ENCODE measurements at regions not wholly inside any gene's neighbourhood (a gene's known extent, or its start where the extent isn't known, plus 50 kb on each side); places are given as distances from the start of the nearest gene placed in this dataset.

DNA sequence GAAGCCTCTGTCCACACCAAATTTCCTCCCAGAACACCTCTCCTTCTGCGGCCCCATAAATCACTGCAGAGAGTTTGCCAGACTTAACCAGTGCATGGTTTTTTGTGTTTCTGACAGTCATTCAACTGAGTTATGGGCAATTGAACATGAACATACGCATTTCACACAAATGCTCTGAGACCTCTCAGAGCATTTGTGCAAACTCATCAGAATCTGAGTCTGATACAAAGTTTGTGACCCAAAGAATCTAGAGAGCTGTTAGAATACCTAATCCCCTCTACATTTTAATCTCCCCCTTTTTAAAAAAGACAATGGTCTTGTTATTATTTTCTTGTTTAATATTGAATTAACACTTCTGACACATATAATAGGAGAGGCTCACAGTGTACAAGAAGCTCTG, 416.9 kb upstream of the SMARCA2 start:
- Histone ChIP-seq H3K4me1 (ENCODE audit: control insufficient read depth, extremely low read depth, insufficient read depth, low read length) (no peaks in the 10 kb centered on the region), H3K27me3 (ENCODE audit: control insufficient read depth, extremely low read depth, insufficient read depth, low read length) (no peaks in the 10 kb centered on the region), H3K79me2 (ENCODE audit: control insufficient read depth, insufficient read depth, low read length) (no peaks in the 10 kb centered on the region), H3K4me2 (ENCODE audit: control insufficient read depth, extremely low read depth, insufficient read depth, low read depth, low read length) (no peak overlapping the region), H3K4me3 (ENCODE audit: control insufficient read depth in 2 of 3, extremely low read depth in 1 of 3, insufficient read depth in 2 of 3, low read depth in 1 of 3, low read length in 3 of 3) (no peak overlapping the region), H3K9me1 (ENCODE audit: control insufficient read depth, extremely low read depth, insufficient read depth, low read length) (no peaks in the 10 kb centered on the region), H3K27ac (ENCODE audit: control insufficient read depth, insufficient read depth, low read length) (no peak overlapping the region), H3K9me3 (ENCODE audit: control insufficient read depth, low read depth, low read length) (no peaks in the 10 kb centered on the region), H4K20me1 (ENCODE audit: control insufficient read depth, extremely low read depth, insufficient read depth, low read length) (no peaks in the 10 kb centered on the region), H3K36me3 (ENCODE audit: control insufficient read depth in 2 of 2, extremely low read depth in 1 of 2, insufficient read depth in 2 of 2, low read length in 2 of 2) (no peaks in the 10 kb centered on the region), H3K9ac (ENCODE audit: control insufficient read depth, extremely low read depth, insufficient read depth, low read length) (no peak overlapping the region), H2AFZ (ENCODE audit: control insufficient read depth, low read length) (no peak overlapping the region)
- no peak for DNase-seq (ENCODE audit: low read depth, low spot score)
- TF ChIP-seq CTCF (optimal IDR thresholded peaks at IDR 0.05 in 1 of 3, IDR thresholded peaks at IDR 0.05 in 1 of 3, conservative IDR thresholded peaks at IDR 0.05 in 1 of 3; ENCODE audit: extremely low read depth in 1 of 3, insufficient read depth in 2 of 3, low read length in 3 of 3) (no peak), EZH2 (IDR thresholded peaks at IDR 0.05; ENCODE audit: low read length) (no peak)
- dilution Hi-C loops (cut with MboI; ENCODE audit: extremely low pct_ligation_motif_present, low sequenced_read_pairs): no loop called here
- no peak for FAIRE-seq

DNA sequence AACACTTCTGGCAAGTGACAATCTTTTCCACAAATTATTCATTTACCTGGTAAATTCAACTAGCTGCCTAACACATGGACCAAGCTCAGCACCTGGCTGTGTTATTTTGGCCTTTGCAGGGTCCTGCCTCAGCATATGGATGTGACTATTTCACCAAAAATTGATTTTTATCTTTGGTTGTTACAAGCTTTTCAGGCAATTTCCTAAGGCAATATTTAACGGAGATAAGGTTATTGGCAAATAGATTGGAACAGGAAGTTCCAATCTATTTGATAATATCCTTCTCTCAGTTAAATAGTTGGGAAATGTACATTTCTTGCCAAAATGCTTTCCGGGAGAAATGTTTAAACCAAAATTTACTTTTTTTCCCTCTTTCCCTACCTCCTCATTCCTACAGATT, 415.2 kb upstream of the SMARCA2 start:
- FAIRE-seq: no peak
- dilution Hi-C loops (cut with MboI; ENCODE audit: extremely low pct_ligation_motif_present, low sequenced_read_pairs): no loop called here
- H3K79me2 ChIP-seq (ENCODE audit: control insufficient read depth, insufficient read depth, low read length): no peaks in the 10 kb centered on the region
- no peaks in the 10 kb centered on the region for H3K4me1 ChIP-seq (ENCODE audit: control insufficient read depth, extremely low read depth, insufficient read depth, low read length)
- no peak overlapping the region for H3K27ac ChIP-seq (ENCODE audit: control insufficient read depth, insufficient read depth, low read length)
- H2AFZ ChIP-seq (ENCODE audit: control insufficient read depth, low read length): no peak overlapping the region
- no peaks in the 10 kb centered on the region for H3K9me3 ChIP-seq (ENCODE audit: control insufficient read depth, low read depth, low read length)
- no peaks in the 10 kb centered on the region for H3K9me1 ChIP-seq (ENCODE audit: control insufficient read depth, extremely low read depth, insufficient read depth, low read length)
- no peaks in the 10 kb centered on the region for H4K20me1 ChIP-seq (ENCODE audit: control insufficient read depth, extremely low read depth, insufficient read depth, low read length)
- no peak overlapping the region for H3K9ac ChIP-seq (ENCODE audit: control insufficient read depth, extremely low read depth, insufficient read depth, low read length)
- no peaks in the 10 kb centered on the region for H3K36me3 ChIP-seq (ENCODE audit: control insufficient read depth in 2 of 2, extremely low read depth in 1 of 2, insufficient read depth in 2 of 2, low read length in 2 of 2)
- no peak overlapping the region for H3K4me2 ChIP-seq (ENCODE audit: control insufficient read depth, extremely low read depth, insufficient read depth, low read depth, low read length)
- no peak for DNase-seq (ENCODE audit: low read depth, low spot score)
- TF ChIP-seq CTCF (optimal IDR thresholded peaks at IDR 0.05 in 1 of 3, IDR thresholded peaks at IDR 0.05 in 1 of 3, conservative IDR thresholded peaks at IDR 0.05 in 1 of 3; ENCODE audit: extremely low read depth in 1 of 3, insufficient read depth in 2 of 3, low read length in 3 of 3) (no peak), EZH2 (IDR thresholded peaks at IDR 0.05; ENCODE audit: low read length) (no peak)
- H3K4me3 ChIP-seq (ENCODE audit: control insufficient read depth in 2 of 3, extremely low read depth in 1 of 3, insufficient read depth in 2 of 3, low read depth in 1 of 3, low read length in 3 of 3): no peak overlapping the region
- H3K27me3 ChIP-seq (ENCODE audit: control insufficient read depth, extremely low read depth, insufficient read depth, low read length): no peaks in the 10 kb centered on the region
